Testis (tissue), 2 donors: ENCODE measurements at regions not wholly inside any gene's neighbourhood (a gene's known extent, or its start where the extent isn't known, plus 50 kb on each side); places are given as distances from the start of the nearest gene placed in this dataset.

Experiments used
- POLR2A ChIP-seq: fragments of 450-650 bp; IDR thresholded peaks from one replicate; pipeline ENCODE4 v1.6.1; 2017; ENCODE audit warnings: antibody characterized with exemption, mild to moderate bottlenecking, moderate library complexity
- TF ChIP-seq, protein P1 (sequence below), 3 experiments: fragments of 450-650 bp in 2 of 3; fragments of 200-600 bp in 1 of 3; sonication (generic) in 1 of 3; IDR thresholded peaks; one replicate each; pipeline ENCODE4 v1.5.1; 2016 to 2019; ENCODE audit warnings: antibody characterized with exemption in 3 of 3, mild to moderate bottlenecking in 2 of 3, moderate library complexity in 1 of 3

DNA sequence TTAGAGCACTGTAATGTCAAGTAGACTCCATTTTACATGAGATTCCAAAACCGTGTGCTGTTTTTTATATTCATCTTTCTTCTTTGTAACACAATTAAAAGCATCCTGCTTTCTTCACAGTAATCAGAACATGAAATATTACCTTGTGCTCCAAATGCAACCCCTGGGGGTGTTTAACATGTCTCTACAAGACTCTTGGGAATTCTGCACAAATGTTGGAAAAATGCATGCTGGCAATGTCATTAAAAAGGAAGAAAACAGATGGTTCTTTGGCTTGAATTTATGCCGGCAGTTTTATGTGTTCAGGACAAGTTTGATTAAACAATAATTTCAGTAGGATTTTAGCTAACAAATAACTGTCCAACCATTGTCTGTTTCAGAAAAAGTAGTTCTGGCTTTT is 159.1 kb downstream of the LIG4 start:
- TF ChIP-seq, protein P1, sequence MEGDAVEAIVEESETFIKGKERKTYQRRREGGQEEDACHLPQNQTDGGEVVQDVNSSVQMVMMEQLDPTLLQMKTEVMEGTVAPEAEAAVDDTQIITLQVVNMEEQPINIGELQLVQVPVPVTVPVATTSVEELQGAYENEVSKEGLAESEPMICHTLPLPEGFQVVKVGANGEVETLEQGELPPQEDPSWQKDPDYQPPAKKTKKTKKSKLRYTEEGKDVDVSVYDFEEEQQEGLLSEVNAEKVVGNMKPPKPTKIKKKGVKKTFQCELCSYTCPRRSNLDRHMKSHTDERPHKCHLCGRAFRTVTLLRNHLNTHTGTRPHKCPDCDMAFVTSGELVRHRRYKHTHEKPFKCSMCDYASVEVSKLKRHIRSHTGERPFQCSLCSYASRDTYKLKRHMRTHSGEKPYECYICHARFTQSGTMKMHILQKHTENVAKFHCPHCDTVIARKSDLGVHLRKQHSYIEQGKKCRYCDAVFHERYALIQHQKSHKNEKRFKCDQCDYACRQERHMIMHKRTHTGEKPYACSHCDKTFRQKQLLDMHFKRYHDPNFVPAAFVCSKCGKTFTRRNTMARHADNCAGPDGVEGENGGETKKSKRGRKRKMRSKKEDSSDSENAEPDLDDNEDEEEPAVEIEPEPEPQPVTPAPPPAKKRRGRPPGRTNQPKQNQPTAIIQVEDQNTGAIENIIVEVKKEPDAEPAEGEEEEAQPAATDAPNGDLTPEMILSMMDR (IDR thresholded peaks at IDR 0.05), result no peak
- no peak for TF ChIP-seq POLR2A
